WERI-Rb-1 (cell line): ENCODE measurements at regions not wholly inside any gene's neighbourhood (a gene's known extent, or its start where the extent isn't known, plus 50 kb on each side); places are given as distances from the start of the nearest gene placed in this dataset.

Source experiments
- DNase-seq: peaks from one replicate; pipeline ENCODE4 v3.0.0-alpha.2; 2020
- H3K27ac ChIP-seq: fragments of 250-450 bp; sonication (Bioruptor Pico); 2 replicates; pipeline ENCODE4 v1.5.1; 2020; ENCODE audit warnings: mild to moderate bottlenecking, moderate library complexity
- H3K27me3 ChIP-seq: fragments of 250-450 bp; sonication (Bioruptor Pico); 2 replicates; pipeline ENCODE4 v1.5.1; 2021; ENCODE audit warnings: mild to moderate bottlenecking, low read depth, moderate library complexity; ENCODE audit not compliant: insufficient read depth, severe bottlenecking
- H3K36me3 ChIP-seq: fragments of 250-450 bp; sonication (Bioruptor Pico); 2 replicates; pipeline ENCODE4 v1.5.1; 2020; ENCODE audit warnings: mild to moderate bottlenecking, moderate library complexity
- H3K4me3 ChIP-seq: 2 replicates; pipeline ENCODE4 v1.5.1; 2011; ENCODE audit warnings: low read depth, mild to moderate bottlenecking, control low read depth, low read length
- H3K9me3 ChIP-seq: fragments of 250-450 bp; sonication (Bioruptor Pico); 2 replicates; pipeline ENCODE4 v1.5.1; 2021; ENCODE audit warnings: mild to moderate bottlenecking, moderate library complexity; ENCODE audit not compliant: severe bottlenecking
- CTCF ChIP-seq: IDR thresholded peaks from 2 replicates; pipeline ENCODE4 v1.5.1; 2011; ENCODE audit warnings: low read depth, mild to moderate bottlenecking, control low read depth, inconsistent platforms, low read length

GRCh38 chr7:109331423-109331822 lies 761.7 kb downstream of the DNAJB9 start:
- DNase-seq, result no peak
- no peaks in the 10 kb centered on the region for H3K27me3 ChIP-seq
- H3K36me3 ChIP-seq, result no peaks in the 10 kb centered on the region
- H3K27ac ChIP-seq, result no peak overlapping the region
- no peak for TF ChIP-seq CTCF
- H3K9me3 ChIP-seq, result peaks cover 3% of the 10 kb centered on the region
- H3K4me3 ChIP-seq, result no peak overlapping the region

DNA sequence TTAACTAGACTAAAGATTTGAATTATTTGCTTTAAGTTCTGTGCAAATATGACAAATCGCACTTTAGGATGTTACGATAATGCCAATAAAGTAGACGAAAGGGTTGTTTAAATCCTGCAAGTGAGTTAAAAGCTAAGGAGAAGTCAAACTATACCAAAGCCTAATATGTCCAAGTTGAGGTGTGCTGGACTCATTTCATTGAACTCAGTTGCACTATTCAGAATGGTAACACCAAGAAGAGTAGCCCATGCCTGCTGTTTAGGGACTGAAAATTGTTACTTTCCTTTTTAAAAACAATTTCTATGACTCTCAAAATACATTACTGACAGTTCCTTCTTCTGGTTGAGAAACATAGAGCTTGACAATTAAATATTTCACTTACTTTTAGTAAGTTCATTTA lies 766.3 kb downstream of the DNAJB9 start:
- H3K9me3 ChIP-seq, result no peaks in the 10 kb centered on the region

GRCh38 chr7:109336531-109336930 lies 766.9 kb downstream of the DNAJB9 start:
- Histone ChIP-seq H3K9me3 (no peaks in the 10 kb centered on the region), H3K27ac (no peak overlapping the region), H3K36me3 (no peaks in the 10 kb centered on the region), H3K27me3 (no peaks in the 10 kb centered on the region), H3K4me3 (no peak overlapping the region)
- no peak for DNase-seq
- TF ChIP-seq CTCF, result no peak

More for the DNA sequence above, 766.3 kb downstream of the DNAJB9 start:
- no peaks in the 10 kb centered on the region for H3K36me3 ChIP-seq
- DNase-seq, result no peak
- no peaks in the 10 kb centered on the region for H3K27me3 ChIP-seq
- TF ChIP-seq CTCF, result no peak
- no peak overlapping the region for H3K4me3 ChIP-seq
- no peak overlapping the region for H3K27ac ChIP-seq

- Histone ChIP-seq H3K9me3 (no peaks in the 10 kb centered on the region), H3K27me3 (no peaks in the 10 kb centered on the region), H3K4me3 (no peak overlapping the region), H3K27ac (no peak overlapping the region), H3K36me3 (no peaks in the 10 kb centered on the region)
- DNase-seq, result no peak
- TF ChIP-seq CTCF, result no peak
Observed at GRCh38 chr7:109343678-109344077, 774.0 kb downstream of the DNAJB9 start.

GRCh38 chr7:109351493-109351892 lies 781.8 kb downstream of the DNAJB9 start:
- H3K9me3 ChIP-seq, result no peaks in the 10 kb centered on the region
- DNase-seq, result no peak
- H3K27me3 ChIP-seq, result no peaks in the 10 kb centered on the region
- H3K36me3 ChIP-seq, result no peaks in the 10 kb centered on the region
- H3K27ac ChIP-seq, result no peak overlapping the region
- TF ChIP-seq CTCF, result no peak
- no peak overlapping the region for H3K4me3 ChIP-seq

GRCh38 chr7:109354000-109354399 lies 784.3 kb downstream of the DNAJB9 start:
- peak; percentile 8 for DNase-seq
- Histone ChIP-seq H3K4me3 (no peak overlapping the region), H3K9me3 (no peaks in the 10 kb centered on the region), H3K27ac (no peak overlapping the region), H3K36me3 (no peaks in the 10 kb centered on the region), H3K27me3 (no peaks in the 10 kb centered on the region)
- TF ChIP-seq CTCF, result no peak
